OCI-LY7 (cell line): ENCODE measurements at regions not wholly inside any gene's neighbourhood (a gene's known extent, or its start where the extent isn't known, plus 50 kb on each side); places are given as distances from the start of the nearest gene placed in this dataset.

Source experiments
- BruUV-seq: library from RNA; stranded (reverse); fragments of 400-500 nt; replicated peaks from 2 replicates; lab custom pipeline; 2021; lab: Mats Ljungman, UMichigan
- CTCF ChIA-PET: fragments of 300-600 bp; sonication (Branson Sonifier 250); formaldehyde crosslinking; loops from one replicate; lab custom pipeline; 2022; ENCODE audit warnings: antibody characterized with exemption; ENCODE audit not compliant: unreplicated experiment; lab: Charles Lee
- POLR2A ChIA-PET: fragments of 300-600 bp; sonication (Branson Sonifier 250); formaldehyde crosslinking; loops from one replicate; lab custom pipeline; 2022; ENCODE audit warnings: antibody characterized with exemption; lab: Charles Lee
- DNase-seq: peaks from one replicate; pipeline ENCODE4 v3.0.0-alpha.2; 2015; ENCODE audit warnings: low spot score
- H2AFZ ChIP-seq: fragments of 200-600 bp; sonication (generic), shearing (Covaris generic); 2 replicates; pipeline ENCODE4 v1.6.1; 2014; ENCODE audit warnings: mild to moderate bottlenecking, antibody characterized with exemption, low read length, moderate library complexity
- H3K27ac ChIP-seq: fragments of 200-600 bp; sonication (generic); 2 replicates; pipeline ENCODE4 v1.5.1; 2014; ENCODE audit warnings: mixed run types, low read depth, mild to moderate bottlenecking, moderate library complexity, low read length, inconsistent platforms; ENCODE audit not compliant: poor library complexity, severe bottlenecking
- H3K36me3 ChIP-seq: fragments of 200-600 bp; sonication (generic); 2 replicates; pipeline ENCODE4 v1.6.1; 2014; ENCODE audit warnings: mild to moderate bottlenecking, antibody characterized with exemption, low read length, moderate library complexity, mixed read lengths; ENCODE audit not compliant: insufficient read depth
- H3K4me1 ChIP-seq: fragments of 200-600 bp; sonication (generic); 2 replicates; pipeline ENCODE4 v1.5.1; 2014; ENCODE audit warnings: mild to moderate bottlenecking, low read length; ENCODE audit not compliant: insufficient read depth, poor library complexity, severe bottlenecking
- H3K4me2 ChIP-seq: fragments of 200-600 bp; sonication (generic); 2 replicates; pipeline ENCODE4 v1.6.1; 2014; ENCODE audit warnings: mild to moderate bottlenecking, low read length
- H3K4me3 ChIP-seq: fragments of 200-600 bp; sonication (generic); 2 replicates; pipeline ENCODE4 v1.5.1; 2014; ENCODE audit warnings: mild to moderate bottlenecking, low read depth, low read length; ENCODE audit not compliant: poor library complexity, severe bottlenecking
- H3K79me2 ChIP-seq: fragments of 200-600 bp; sonication (generic); 2 replicates; pipeline ENCODE4 v1.6.1; 2016; ENCODE audit warnings: low read depth, mild to moderate bottlenecking, low read length, moderate library complexity, mixed read lengths; ENCODE audit not compliant: insufficient read depth
- H3K9me2 ChIP-seq: fragments of 200-600 bp; sonication (generic); 2 replicates; pipeline ENCODE4 v1.6.1; 2016; ENCODE audit warnings: mild to moderate bottlenecking, low read length, mixed read lengths; ENCODE audit not compliant: insufficient read depth
- H3K9me3 ChIP-seq: fragments of 200-600 bp; sonication (generic); 2 replicates; pipeline ENCODE4 v1.6.1; 2014; ENCODE audit warnings: mild to moderate bottlenecking, mixed run types, low read length, mixed read lengths
- H4K20me1 ChIP-seq: fragments of 200-600 bp; sonication (generic); 2 replicates; pipeline ENCODE4 v1.6.1; 2014; ENCODE audit warnings: mild to moderate bottlenecking, antibody characterized with exemption, low read length, moderate library complexity, mixed read lengths; ENCODE audit not compliant: insufficient read depth
- EZH2phosphoT487 ChIP-seq: fragments of 200-600 bp; sonication (generic); IDR thresholded peaks from 2 replicates; pipeline ENCODE4 v1.6.1; 2018; ENCODE audit warnings: low read depth, borderline replicate concordance, mild to moderate bottlenecking, mixed run types, antibody characterized with exemption, low read length, moderate library complexity, mixed read lengths
- intact Hi-C: fragments of 100-400 bp; cut with micrococcal nuclease; formaldehyde crosslinking; loops from one replicate; pipeline ENCODE4 v1.10.0; 2022; ENCODE audit not compliant: unreplicated experiment
- TF ChIP-seq, protein P1 (sequence below): fragments of 200-600 bp; sonication (generic); conservative IDR thresholded peaks from 2 replicates; pipeline ENCODE4 v1.5.1; 2014; ENCODE audit warnings: mild to moderate bottlenecking, antibody characterized with exemption, low read length, moderate library complexity, mixed read lengths

- Histone ChIP-seq H3K79me2 (no peaks in the 10 kb centered on the region), H3K9me3 (no peaks in the 10 kb centered on the region), H3K36me3 (no peaks in the 10 kb centered on the region), H3K4me2 (no peak overlapping the region), H3K9me2 (no peaks in the 10 kb centered on the region), H4K20me1 (no peaks in the 10 kb centered on the region), H2AFZ (no peak overlapping the region), H3K4me1 (no peaks in the 10 kb centered on the region), H3K4me3 (no peak overlapping the region), H3K27ac (no peak overlapping the region)
- BruUV-seq: no TSS peak
- DNase-seq: no peak
- TF ChIP-seq, protein P1, sequence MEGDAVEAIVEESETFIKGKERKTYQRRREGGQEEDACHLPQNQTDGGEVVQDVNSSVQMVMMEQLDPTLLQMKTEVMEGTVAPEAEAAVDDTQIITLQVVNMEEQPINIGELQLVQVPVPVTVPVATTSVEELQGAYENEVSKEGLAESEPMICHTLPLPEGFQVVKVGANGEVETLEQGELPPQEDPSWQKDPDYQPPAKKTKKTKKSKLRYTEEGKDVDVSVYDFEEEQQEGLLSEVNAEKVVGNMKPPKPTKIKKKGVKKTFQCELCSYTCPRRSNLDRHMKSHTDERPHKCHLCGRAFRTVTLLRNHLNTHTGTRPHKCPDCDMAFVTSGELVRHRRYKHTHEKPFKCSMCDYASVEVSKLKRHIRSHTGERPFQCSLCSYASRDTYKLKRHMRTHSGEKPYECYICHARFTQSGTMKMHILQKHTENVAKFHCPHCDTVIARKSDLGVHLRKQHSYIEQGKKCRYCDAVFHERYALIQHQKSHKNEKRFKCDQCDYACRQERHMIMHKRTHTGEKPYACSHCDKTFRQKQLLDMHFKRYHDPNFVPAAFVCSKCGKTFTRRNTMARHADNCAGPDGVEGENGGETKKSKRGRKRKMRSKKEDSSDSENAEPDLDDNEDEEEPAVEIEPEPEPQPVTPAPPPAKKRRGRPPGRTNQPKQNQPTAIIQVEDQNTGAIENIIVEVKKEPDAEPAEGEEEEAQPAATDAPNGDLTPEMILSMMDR: no peak
- TF ChIP-seq EZH2phosphoT487: no peak
- intact Hi-C loops: no loop called here
- ChIA-PET POLR2A (no interaction called here), CTCF (no interaction called here)
Measured at GRCh38 chr2:120834206-120834605, 98.5 kb downstream of the GLI2 start.

GRCh38 chr2:120836281-120836680 lies 100.6 kb downstream of the GLI2 start:
- Histone ChIP-seq H3K4me1 (no peaks in the 10 kb centered on the region), H3K9me3 (no peaks in the 10 kb centered on the region), H2AFZ (no peak overlapping the region), H3K9me2 (no peaks in the 10 kb centered on the region), H3K27ac (no peak overlapping the region), H3K4me2 (no peak overlapping the region), H3K36me3 (no peaks in the 10 kb centered on the region), H3K4me3 (no peak overlapping the region), H4K20me1 (no peaks in the 10 kb centered on the region), H3K79me2 (no peaks in the 10 kb centered on the region)
- DNase-seq: no peak
- POLR2A ChIA-PET: interaction anchor here (0.6 kb wide), 1 partner anchor 912 kb away, joined by 3 read pairs; no protein-coding TSS in a partner anchor
- intact Hi-C loops: no loop called here
- CTCF ChIA-PET: no interaction called here
- TF ChIP-seq, protein P1: no peak
- no peak for TF ChIP-seq EZH2phosphoT487
- BruUV-seq: no TSS peak

GRCh38 chr2:120840795-120841487 lies 105.3 kb downstream of the GLI2 start:
- no peak overlapping the region for H3K4me3 ChIP-seq
- H3K9me2 ChIP-seq: no peaks in the 10 kb centered on the region
- H3K4me2 ChIP-seq: no peak overlapping the region
- BruUV-seq: no TSS peak
- no peak overlapping the region for H3K27ac ChIP-seq
- no peaks in the 10 kb centered on the region for H3K4me1 ChIP-seq
- no peaks in the 10 kb centered on the region for H3K36me3 ChIP-seq
- DNase-seq: no peak
- TF ChIP-seq, protein P1: no peak
- TF ChIP-seq EZH2phosphoT487: no peak
- ChIA-PET POLR2A (no interaction called here), CTCF (no interaction called here)
- no peaks in the 10 kb centered on the region for H3K79me2 ChIP-seq
- intact Hi-C loops: no loop called here
- H4K20me1 ChIP-seq: no peaks in the 10 kb centered on the region
- H2AFZ ChIP-seq: no peak overlapping the region
- H3K9me3 ChIP-seq: no peaks in the 10 kb centered on the region
